HL-60 (cell line): ENCODE measurements at regions not wholly inside any gene's neighbourhood (a gene's known extent, or its start where the extent isn't known, plus 50 kb on each side); places are given as distances from the start of the nearest gene placed in this dataset.

ENCODE experiments used
- CTCF ChIP-seq: IDR thresholded peaks from one replicate; pipeline ENCODE4 v1.5.1; 2011; ENCODE audit warnings: low read length, control low read depth, inconsistent platforms; ENCODE audit not compliant: insufficient read depth
- GABPA ChIP-seq: IDR thresholded peaks from 2 replicates; pipeline ENCODE4 v1.6.1; 2012; ENCODE audit warnings: low read depth
- POLR2AphosphoS5 ChIP-seq: IDR thresholded peaks from 2 replicates; pipeline ENCODE4 v1.6.1; 2012; ENCODE audit warnings: low read depth
- REST ChIP-seq: IDR thresholded peaks from 2 replicates; pipeline ENCODE4 v1.6.1; 2012; ENCODE audit warnings: low read depth; ENCODE audit not compliant: insufficient replicate concordance
- SPI1 ChIP-seq: IDR thresholded peaks from 2 replicates; pipeline ENCODE4 v1.6.1; 2012; ENCODE audit warnings: low read depth, mild to moderate bottlenecking, borderline replicate concordance

DNA sequence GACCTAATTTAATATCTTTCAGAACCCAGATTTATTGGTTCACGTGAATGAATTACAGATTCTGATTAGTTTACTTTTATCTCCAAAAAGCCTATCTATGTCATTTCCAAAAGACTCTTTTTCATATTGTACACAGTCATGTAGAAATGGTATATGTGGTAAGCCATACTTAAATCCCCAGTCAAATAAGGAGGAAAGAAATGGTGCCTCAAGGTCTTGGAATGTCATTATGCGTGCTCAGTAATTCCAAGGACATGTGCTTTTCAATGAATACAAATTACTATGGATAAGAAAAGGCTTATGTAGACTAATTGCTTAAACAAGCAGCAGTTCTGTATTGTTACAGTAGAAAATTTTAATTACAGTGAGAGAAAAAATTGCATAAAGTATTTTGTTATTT lies 64.1 kb upstream of the TYRP1 start:
- TF ChIP-seq CTCF, result no peak
- TF ChIP-seq REST, result no peak
- TF ChIP-seq POLR2AphosphoS5, result no peak
- TF ChIP-seq GABPA, result no peak
- TF ChIP-seq SPI1, result no peak
